ENCODE measurements at regions not wholly inside any gene's neighbourhood (a gene's known extent, or its start where the extent isn't known, plus 50 kb on each side); places are given as distances from the start of the nearest gene placed in this dataset.

GRCh38 chr17:34110315-34110714 lies 144.8 kb upstream of the CCL2 start:
- Histone ChIP-seq H3K27me3 (peaks cover 18% of the 10 kb centered on the region), H3K4me3 (ENCODE audit: low read depth, low read length) (no peak overlapping the region), H3K36me3 (no peaks in the 10 kb centered on the region), H3K9me3 (no peaks in the 10 kb centered on the region), H3K4me1 (no peaks in the 10 kb centered on the region)
- no peak for TF ChIP-seq CTCF (IDR thresholded peaks at IDR 0.05; ENCODE audit: low read depth, low read length)
- DNase-seq, result peak; percentile 20

GRCh38 chr17:34113089-34113488 lies 142.0 kb upstream of the CCL2 start:
- no peak for DNase-seq
- no peaks in the 10 kb centered on the region for H3K36me3 ChIP-seq
- peaks cover 11% of the 10 kb centered on the region for H3K27me3 ChIP-seq
- no peaks in the 10 kb centered on the region for H3K4me1 ChIP-seq
- H3K9me3 ChIP-seq, result no peaks in the 10 kb centered on the region
- no peak overlapping the region for H3K4me3 ChIP-seq (ENCODE audit: low read depth, low read length)
- TF ChIP-seq CTCF (IDR thresholded peaks at IDR 0.05; ENCODE audit: low read depth, low read length), result no peak

- Histone ChIP-seq H3K9me3 (no peaks in the 10 kb centered on the region), H3K4me3 (ENCODE audit: low read depth, low read length) (no peak overlapping the region), H3K36me3 (no peaks in the 10 kb centered on the region), H3K27me3 (peaks cover 17% of the 10 kb centered on the region), H3K4me1 (no peaks in the 10 kb centered on the region)
- DNase-seq, result no peak
- TF ChIP-seq CTCF (IDR thresholded peaks at IDR 0.05; ENCODE audit: low read depth, low read length), result no peak
Observed at GRCh38 chr17:34114174-34114573, 140.9 kb upstream of the CCL2 start.

- DNase-seq, result no peak
- Histone ChIP-seq H3K36me3 (no peaks in the 10 kb centered on the region), H3K27me3 (peaks cover 11% of the 10 kb centered on the region; the same call in 1 of the 2 replicates), H3K4me1 (no peaks in the 10 kb centered on the region), H3K4me3 (ENCODE audit: low read depth, low read length) (no peak overlapping the region), H3K9me3 (no peaks in the 10 kb centered on the region)
- TF ChIP-seq CTCF (IDR thresholded peaks at IDR 0.05; ENCODE audit: low read depth, low read length), result no peak
Observed at GRCh38 chr17:34116306-34116705, 138.8 kb upstream of the CCL2 start.

GRCh38 chr17:34117332-34117731 lies 137.8 kb upstream of the CCL2 start:
- DNase-seq, result no peak
- Histone ChIP-seq H3K36me3 (no peaks in the 10 kb centered on the region), H3K4me3 (ENCODE audit: low read depth, low read length) (no peak overlapping the region), H3K9me3 (no peaks in the 10 kb centered on the region), H3K27me3 (peaks cover 11% of the 10 kb centered on the region; the same call in 1 of the 2 replicates), H3K4me1 (no peaks in the 10 kb centered on the region)
- no peak for TF ChIP-seq CTCF (IDR thresholded peaks at IDR 0.05; ENCODE audit: low read depth, low read length)

GRCh38 chr17:34117811-34118210 lies 137.3 kb upstream of the CCL2 start:
- Histone ChIP-seq H3K27me3 (peaks cover 11% of the 10 kb centered on the region; the same call in 1 of the 2 replicates), H3K4me3 (ENCODE audit: low read depth, low read length) (no peak overlapping the region), H3K36me3 (no peaks in the 10 kb centered on the region), H3K9me3 (no peaks in the 10 kb centered on the region), H3K4me1 (no peaks in the 10 kb centered on the region)
- no peak for TF ChIP-seq CTCF (IDR thresholded peaks at IDR 0.05; ENCODE audit: low read depth, low read length)
- no peak for DNase-seq
